ENCODE measurements at regions not wholly inside any gene's neighbourhood (a gene's known extent, or its start where the extent isn't known, plus 50 kb on each side); places are given as distances from the start of the nearest gene placed in this dataset.

DNA sequence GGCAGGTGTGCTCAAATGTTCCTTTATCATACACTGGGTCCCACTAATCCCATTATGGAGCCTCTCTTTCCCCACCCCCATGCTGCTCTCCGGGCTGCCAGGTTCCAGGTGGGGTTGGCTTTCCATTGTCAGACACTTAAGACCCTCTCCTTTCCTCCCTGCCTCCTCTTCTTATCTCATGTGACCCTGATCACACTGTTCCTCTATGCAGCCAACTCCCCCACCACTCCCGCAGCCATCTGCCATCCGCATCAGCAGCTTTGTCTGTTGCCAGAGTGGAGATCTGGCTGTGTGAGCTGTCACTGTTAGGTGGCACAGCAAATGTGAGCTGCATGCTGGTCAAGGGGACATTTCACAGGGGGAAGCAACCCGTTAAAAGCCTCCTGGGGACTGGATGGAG lies 391.4 kb downstream of the TNS3 start:
- Histone ChIP-seq H3K4me3 (ENCODE audit: low read length) (no peak overlapping the region), H3K9ac (ENCODE audit: low read length) (no peak overlapping the region), H3K4me1 (ENCODE audit: control insufficient read depth, insufficient read depth, low read length) (peaks cover 4% of the 10 kb centered on the region), H3K9me3 (ENCODE audit: control insufficient read depth, low read length) (no peaks in the 10 kb centered on the region), H3K27me3 (replicated peaks; ENCODE audit: control insufficient read depth, insufficient read depth, low read length) (peaks cover 32% of the 10 kb centered on the region), H3K36me3 (ENCODE audit: control insufficient read depth, insufficient read depth, low read length, severe bottlenecking) (no peaks in the 10 kb centered on the region)
- no peak for DNase-seq (ENCODE audit: low read depth)

DNA sequence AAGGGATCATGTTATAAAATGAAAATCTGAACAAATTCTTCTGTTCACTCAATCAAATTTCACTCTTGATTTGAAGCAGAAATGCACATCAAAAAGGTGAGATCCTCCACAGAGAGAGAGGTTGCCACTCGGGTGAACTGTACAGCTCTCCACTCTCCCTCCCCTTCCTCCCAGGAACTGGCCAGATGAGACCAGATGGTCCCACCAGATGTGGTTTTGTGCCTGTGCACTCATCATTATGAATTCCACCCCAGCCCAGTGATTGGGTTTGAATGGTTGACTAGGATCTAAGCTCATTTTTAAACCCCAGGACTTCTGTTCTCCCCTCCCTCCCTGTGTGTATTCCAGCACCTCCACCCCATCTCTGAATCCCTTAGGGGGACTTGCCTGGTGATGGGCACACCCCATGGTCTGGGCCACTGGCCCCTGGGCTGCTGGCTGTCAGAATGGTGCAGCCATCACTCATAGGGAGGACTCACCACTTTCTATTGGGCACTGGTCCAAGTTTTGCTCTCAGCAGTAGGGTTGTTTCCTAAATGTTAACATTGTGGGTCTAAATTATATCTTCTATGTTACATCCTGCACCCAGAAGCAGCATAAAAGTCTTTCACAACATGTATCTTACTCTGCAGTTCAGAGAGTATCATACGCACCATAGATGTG lies 393.1 kb downstream of the TNS3 start:
- DNase-seq (ENCODE audit: low read depth): no peak
- H3K9me3 ChIP-seq (ENCODE audit: control insufficient read depth, low read length): no peaks in the 10 kb centered on the region
- H3K27me3 ChIP-seq (replicated peaks; ENCODE audit: control insufficient read depth, insufficient read depth, low read length): peaks cover 32% of the 10 kb centered on the region
- H3K4me1 ChIP-seq (ENCODE audit: control insufficient read depth, insufficient read depth, low read length): peaks cover 20% of the 10 kb centered on the region
- H3K4me3 ChIP-seq (ENCODE audit: low read length): no peak overlapping the region
- H3K36me3 ChIP-seq (ENCODE audit: control insufficient read depth, insufficient read depth, low read length, severe bottlenecking): no peaks in the 10 kb centered on the region
- no peak overlapping the region for H3K9ac ChIP-seq (ENCODE audit: low read length)

DNA sequence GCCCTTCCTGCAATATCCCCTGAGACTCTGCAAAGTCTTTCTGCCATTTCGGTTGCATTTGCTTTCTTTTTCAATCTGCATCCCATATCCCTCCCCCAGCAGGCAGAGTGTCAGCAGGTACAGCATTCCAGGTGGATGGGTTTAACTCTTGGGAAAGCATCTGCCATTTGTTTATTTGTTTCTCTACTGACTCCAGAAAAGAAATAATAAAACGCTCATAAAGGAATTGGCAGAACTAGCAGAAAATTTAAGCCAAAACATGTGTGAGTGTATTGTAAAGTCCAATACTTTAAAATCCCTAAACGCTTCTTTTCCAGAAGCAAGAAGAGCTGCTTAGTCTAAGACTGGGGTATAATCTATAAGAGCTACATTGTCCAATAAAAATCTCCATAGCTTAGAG lies 393.8 kb downstream of the TNS3 start:
- peaks cover 32% of the 10 kb centered on the region for H3K27me3 ChIP-seq (replicated peaks; ENCODE audit: control insufficient read depth, insufficient read depth, low read length)
- peak; percentile 8 for DNase-seq (ENCODE audit: low read depth)
- H3K9ac ChIP-seq (ENCODE audit: low read length): no peak overlapping the region
- H3K4me3 ChIP-seq (ENCODE audit: low read length): no peak overlapping the region
- no peaks in the 10 kb centered on the region for H3K9me3 ChIP-seq (ENCODE audit: control insufficient read depth, low read length)
- no peaks in the 10 kb centered on the region for H3K36me3 ChIP-seq (ENCODE audit: control insufficient read depth, insufficient read depth, low read length, severe bottlenecking)
- peaks cover 20% of the 10 kb centered on the region for H3K4me1 ChIP-seq (ENCODE audit: control insufficient read depth, insufficient read depth, low read length)

DNA sequence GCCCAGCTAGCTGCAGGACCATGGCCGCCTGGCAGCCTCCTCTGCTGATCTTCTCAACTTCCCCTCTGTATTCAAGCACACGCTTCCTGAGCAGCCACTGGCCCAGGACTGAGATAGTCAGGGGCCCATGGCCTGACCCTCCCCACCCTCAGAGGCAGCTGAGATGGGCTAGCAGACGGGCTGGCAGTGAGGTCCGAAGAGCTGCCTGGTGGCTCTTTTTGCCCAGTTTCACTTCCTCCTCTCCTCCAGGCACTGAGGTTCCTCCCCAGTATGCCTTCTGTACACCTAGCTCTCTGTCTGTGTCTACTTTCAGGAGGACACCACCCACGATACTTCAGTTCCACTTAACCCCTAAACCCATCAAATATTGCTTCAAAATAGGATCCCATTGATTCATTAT lies 395.6 kb downstream of the TNS3 start:
- no peak overlapping the region for H3K4me3 ChIP-seq (ENCODE audit: low read length)
- no peak overlapping the region for H3K9ac ChIP-seq (ENCODE audit: low read length)
- H3K4me1 ChIP-seq (ENCODE audit: control insufficient read depth, insufficient read depth, low read length): peaks cover 28% of the 10 kb centered on the region
- no peak for DNase-seq (ENCODE audit: low read depth)
- peaks cover 20% of the 10 kb centered on the region for H3K27me3 ChIP-seq (replicated peaks; ENCODE audit: control insufficient read depth, insufficient read depth, low read length)
- no peaks in the 10 kb centered on the region for H3K36me3 ChIP-seq (ENCODE audit: control insufficient read depth, insufficient read depth, low read length, severe bottlenecking)
- H3K9me3 ChIP-seq (ENCODE audit: control insufficient read depth, low read length): no peaks in the 10 kb centered on the region

DNA sequence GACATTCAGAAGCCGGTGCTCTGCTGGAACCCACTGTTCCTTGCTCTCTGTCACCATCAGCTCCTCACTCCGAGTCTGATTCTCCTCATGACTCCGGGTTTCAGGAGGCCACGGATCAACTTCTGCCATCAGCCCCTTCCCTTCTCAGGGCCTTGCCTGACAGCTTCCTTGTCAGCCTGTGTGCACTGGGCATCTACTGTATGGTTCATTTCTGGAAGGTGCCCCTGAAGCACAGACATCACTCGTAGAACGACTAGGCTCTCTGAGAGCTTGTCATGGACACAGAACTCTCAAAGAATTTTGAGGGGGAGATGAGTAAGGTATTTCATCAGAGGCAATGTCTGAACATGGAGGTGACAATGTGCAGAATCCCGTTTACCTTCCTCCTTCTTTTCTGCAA lies 396.1 kb downstream of the TNS3 start:
- DNase-seq (ENCODE audit: low read depth): no peak
- Histone ChIP-seq H3K4me1 (ENCODE audit: control insufficient read depth, insufficient read depth, low read length) (peaks cover 31% of the 10 kb centered on the region), H3K9ac (ENCODE audit: low read length) (no peak overlapping the region), H3K9me3 (ENCODE audit: control insufficient read depth, low read length) (no peaks in the 10 kb centered on the region), H3K36me3 (ENCODE audit: control insufficient read depth, insufficient read depth, low read length, severe bottlenecking) (no peaks in the 10 kb centered on the region), H3K4me3 (ENCODE audit: low read length) (no peak overlapping the region), H3K27me3 (replicated peaks; ENCODE audit: control insufficient read depth, insufficient read depth, low read length) (peaks cover 15% of the 10 kb centered on the region)

DNA sequence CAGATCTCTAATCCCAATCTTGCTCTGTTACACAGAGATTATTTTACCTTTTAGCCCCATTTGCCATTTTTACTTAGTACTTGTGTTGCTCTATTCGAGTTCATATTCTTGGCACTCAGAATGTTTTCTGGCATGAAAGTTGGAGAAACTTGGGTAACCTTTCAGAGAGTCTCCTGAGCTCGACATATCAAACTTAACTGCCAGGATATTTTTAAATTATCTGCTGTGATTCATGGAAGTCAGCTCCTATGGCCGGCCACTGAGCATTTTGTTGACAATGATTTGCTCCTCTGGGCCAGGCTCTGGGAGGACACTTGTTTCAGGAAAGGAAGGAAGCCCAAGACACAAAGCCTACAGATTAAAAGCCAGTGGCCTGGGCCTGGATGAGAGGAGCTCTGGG lies 396.7 kb downstream of the TNS3 start:
- H3K4me1 ChIP-seq (ENCODE audit: control insufficient read depth, insufficient read depth, low read length): peaks cover 38% of the 10 kb centered on the region
- DNase-seq (ENCODE audit: low read depth): no peak
- no peaks in the 10 kb centered on the region for H3K9me3 ChIP-seq (ENCODE audit: control insufficient read depth, low read length)

DNA sequence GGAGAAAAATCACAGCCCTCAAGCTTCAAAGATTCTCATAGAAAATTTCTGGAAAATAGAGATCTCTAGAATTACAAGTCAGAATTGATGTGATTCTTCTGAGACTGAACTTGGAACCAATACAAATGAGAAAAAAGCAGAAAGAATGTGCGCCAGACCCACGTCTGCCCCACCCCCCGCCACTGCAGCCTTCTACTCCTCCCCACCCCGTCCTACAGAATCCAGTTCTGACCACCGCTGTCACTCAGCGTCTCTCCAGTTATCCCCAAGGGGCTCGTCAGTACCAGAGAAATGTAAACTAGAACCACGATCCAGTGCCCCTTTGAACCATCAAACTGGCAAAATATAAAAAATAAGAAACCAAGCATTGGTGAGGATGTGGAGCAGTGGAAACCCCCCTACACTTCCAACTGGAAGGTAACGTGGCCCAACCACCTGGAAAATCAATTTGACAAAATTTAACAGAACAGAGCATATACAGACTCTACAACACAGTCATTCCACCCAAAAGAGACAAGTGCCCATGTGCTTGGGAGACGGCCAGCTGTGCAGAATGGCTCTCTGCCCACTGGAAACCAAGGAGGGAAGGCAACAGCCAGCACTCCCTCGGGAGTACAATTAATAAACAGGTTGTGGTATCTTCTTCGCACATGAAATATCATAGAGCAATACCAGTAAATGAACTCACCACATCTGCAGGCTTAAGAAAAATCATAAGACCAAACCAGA lies 397.9 kb downstream of the TNS3 start:
- no peak overlapping the region for H3K9ac ChIP-seq (ENCODE audit: low read length)
- H3K36me3 ChIP-seq (ENCODE audit: control insufficient read depth, insufficient read depth, low read length, severe bottlenecking): no peaks in the 10 kb centered on the region
- H3K27me3 ChIP-seq (replicated peaks; ENCODE audit: control insufficient read depth, insufficient read depth, low read length): peaks cover 5% of the 10 kb centered on the region
- no peak for DNase-seq (ENCODE audit: low read depth)
- H3K4me3 ChIP-seq (ENCODE audit: low read length): no peak overlapping the region
- no peaks in the 10 kb centered on the region for H3K9me3 ChIP-seq (ENCODE audit: control insufficient read depth, low read length)
- H3K4me1 ChIP-seq (ENCODE audit: control insufficient read depth, insufficient read depth, low read length): peaks cover 43% of the 10 kb centered on the region

More for the DNA sequence above, 396.7 kb downstream of the TNS3 start:
- no peak overlapping the region for H3K9ac ChIP-seq (ENCODE audit: low read length)
- no peak overlapping the region for H3K4me3 ChIP-seq (ENCODE audit: low read length)
- H3K27me3 ChIP-seq (replicated peaks; ENCODE audit: control insufficient read depth, insufficient read depth, low read length): peaks cover 11% of the 10 kb centered on the region
- no peaks in the 10 kb centered on the region for H3K36me3 ChIP-seq (ENCODE audit: control insufficient read depth, insufficient read depth, low read length, severe bottlenecking)

DNA sequence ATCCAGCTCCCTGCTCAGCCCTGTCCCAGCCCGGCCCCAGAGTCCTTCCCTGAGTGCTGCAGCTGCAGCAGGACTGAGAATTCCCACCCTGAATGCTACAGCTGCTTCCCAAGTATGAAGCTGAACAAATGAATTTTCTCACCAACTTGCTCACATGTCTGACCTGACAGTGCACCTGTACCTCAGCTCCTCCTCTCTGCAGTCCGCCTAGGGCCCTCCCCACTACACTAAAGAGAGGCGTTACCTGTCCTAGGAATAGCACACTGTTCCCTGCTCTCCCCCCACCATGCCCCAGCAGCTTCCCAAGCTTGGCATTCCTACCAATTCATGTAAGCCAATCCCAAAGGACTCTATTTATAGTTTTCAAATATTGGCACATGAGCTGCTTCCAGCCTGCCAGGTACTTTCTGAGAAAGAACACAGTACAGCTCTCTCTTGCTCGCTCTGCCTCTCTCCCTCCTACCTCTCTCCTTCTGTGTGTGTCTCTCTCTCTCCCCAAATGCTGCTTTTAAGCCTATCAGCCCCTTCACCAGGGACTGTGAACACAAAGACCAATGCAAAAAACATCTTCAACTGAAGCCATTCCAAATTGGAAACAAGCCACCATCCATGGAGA lies 400.1 kb downstream of the TNS3 start:
- no peaks in the 10 kb centered on the region for H3K27me3 ChIP-seq (replicated peaks; ENCODE audit: control insufficient read depth, insufficient read depth, low read length)
- H3K9ac ChIP-seq (ENCODE audit: low read length): no peak overlapping the region
- peaks cover 43% of the 10 kb centered on the region for H3K4me1 ChIP-seq (ENCODE audit: control insufficient read depth, insufficient read depth, low read length)
- H3K9me3 ChIP-seq (ENCODE audit: control insufficient read depth, low read length): no peaks in the 10 kb centered on the region
- DNase-seq (ENCODE audit: low read depth): no peak
- H3K4me3 ChIP-seq (ENCODE audit: low read length): no peak overlapping the region
- H3K36me3 ChIP-seq (ENCODE audit: control insufficient read depth, insufficient read depth, low read length, severe bottlenecking): no peaks in the 10 kb centered on the region

DNA sequence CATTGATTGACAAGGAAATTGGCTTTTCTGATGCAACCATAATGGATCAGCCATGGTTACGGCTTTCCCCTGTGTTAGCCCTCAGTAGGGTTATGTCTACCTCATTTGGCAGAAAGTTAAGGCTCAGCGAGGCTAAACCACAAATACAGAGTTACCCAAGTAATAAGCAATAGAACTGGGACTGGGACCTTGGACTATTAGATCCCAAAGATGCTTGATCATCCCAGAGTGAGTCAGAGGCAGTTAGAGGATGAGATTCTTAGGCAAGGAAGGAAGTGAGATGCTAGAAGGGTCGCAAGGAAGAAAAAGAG lies 401.4 kb downstream of the TNS3 start:
- Histone ChIP-seq H3K9ac (ENCODE audit: low read length) (peak overlapping the region; percentile 35), H3K36me3 (ENCODE audit: control insufficient read depth, insufficient read depth, low read length, severe bottlenecking) (no peaks in the 10 kb centered on the region), H3K4me1 (ENCODE audit: control insufficient read depth, insufficient read depth, low read length) (peaks cover 39% of the 10 kb centered on the region), H3K4me3 (ENCODE audit: low read length) (peak overlapping the region; percentile 40), H3K9me3 (ENCODE audit: control insufficient read depth, low read length) (no peaks in the 10 kb centered on the region), H3K27me3 (replicated peaks; ENCODE audit: control insufficient read depth, insufficient read depth, low read length) (no peaks in the 10 kb centered on the region)
- no peak for DNase-seq (ENCODE audit: low read depth)

DNA sequence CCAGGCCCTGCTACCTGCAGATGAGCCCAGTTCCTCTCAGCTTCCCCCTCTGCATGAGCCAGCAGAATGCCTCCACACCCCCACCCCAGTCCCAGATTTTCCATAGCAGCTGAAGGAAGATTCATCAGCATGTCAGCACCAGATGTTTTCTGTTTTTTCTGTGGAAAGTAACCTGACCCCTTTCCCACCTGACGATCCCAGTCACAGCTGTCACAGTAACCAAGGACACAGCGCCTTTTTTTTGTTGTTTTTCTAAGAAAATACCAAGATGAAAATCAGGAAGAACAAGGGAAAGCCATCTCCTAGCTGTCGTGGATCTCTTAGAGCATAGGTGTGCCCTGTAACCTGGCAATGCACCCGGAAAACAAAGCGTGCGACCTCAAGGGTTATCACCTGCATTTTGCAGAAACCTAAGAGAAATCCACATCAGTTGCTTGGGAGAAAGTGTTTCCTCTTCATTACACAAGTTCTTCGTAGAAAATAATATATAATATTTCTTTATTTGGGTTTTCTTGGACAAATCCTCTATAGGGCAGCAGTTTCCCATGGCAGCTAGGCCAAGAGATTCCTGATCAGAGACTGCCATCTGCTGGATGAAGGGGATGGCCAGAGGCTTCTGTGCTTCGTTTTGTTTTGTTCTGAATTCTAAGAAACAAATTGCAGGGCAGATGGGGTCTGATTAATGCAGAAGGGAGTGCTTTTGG lies 401.9 kb downstream of the TNS3 start:
- Histone ChIP-seq H3K27me3 (replicated peaks; ENCODE audit: control insufficient read depth, insufficient read depth, low read length) (no peaks in the 10 kb centered on the region), H3K36me3 (ENCODE audit: control insufficient read depth, insufficient read depth, low read length, severe bottlenecking) (no peaks in the 10 kb centered on the region), H3K9me3 (ENCODE audit: control insufficient read depth, low read length) (no peaks in the 10 kb centered on the region), H3K4me1 (ENCODE audit: control insufficient read depth, insufficient read depth, low read length) (peaks cover 33% of the 10 kb centered on the region), H3K9ac (ENCODE audit: low read length) (peak overlapping the region; percentile 35), H3K4me3 (ENCODE audit: low read length) (peak overlapping the region; percentile 40)
- DNase-seq (ENCODE audit: low read depth): peak; percentile 90
